ENCODE measurements at regions not wholly inside any gene's neighbourhood (a gene's known extent, or its start where the extent isn't known, plus 50 kb on each side); places are given as distances from the start of the nearest gene placed in this dataset.
A peak's percentile ranks its signal among the peaks of the same experiment; 100 is the strongest.

DNA sequence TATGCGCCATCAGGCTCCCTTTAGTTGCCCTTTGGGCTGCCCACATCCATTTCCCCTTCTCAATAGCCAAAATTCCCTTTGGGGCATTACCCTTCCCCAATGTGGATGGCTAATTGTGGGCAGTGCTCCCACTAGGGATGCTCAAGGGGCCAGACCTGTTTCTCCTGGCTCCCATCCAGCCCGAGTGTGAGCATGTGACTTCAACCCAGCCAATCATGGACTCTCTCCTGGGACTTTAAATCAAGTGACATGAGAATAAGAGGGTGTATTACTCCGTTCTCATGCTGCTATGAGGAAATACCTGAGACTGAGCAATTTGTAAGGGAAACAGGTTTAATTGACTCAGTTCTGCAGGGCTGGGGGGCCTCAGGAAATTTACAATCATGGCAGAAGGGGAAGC lies 60.9 kb upstream of the WSB1 start:
- no peaks in the 10 kb centered on the region for H4K20me1 ChIP-seq (ENCODE audit: control insufficient read depth, insufficient read depth, low read depth, low read length)

DNA sequence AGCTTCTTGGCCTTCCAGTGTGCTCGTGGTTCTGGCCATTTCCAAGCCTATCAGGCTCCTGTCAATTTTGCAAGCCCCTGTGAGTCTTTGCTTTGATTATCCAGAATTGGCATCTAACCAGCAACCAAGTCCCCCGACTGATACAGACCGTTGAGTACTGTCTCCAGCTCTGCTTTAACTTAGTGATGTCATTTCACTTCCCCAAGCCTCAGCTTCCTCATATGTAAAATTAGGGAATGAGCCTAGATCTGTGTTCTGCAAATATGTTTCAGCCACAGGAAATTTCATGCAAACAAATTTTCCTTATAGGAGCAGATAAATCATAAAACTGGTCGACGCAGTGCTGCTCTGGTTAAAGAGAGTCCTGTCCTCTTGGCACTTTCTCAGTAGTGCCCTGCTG lies 60.1 kb upstream of the WSB1 start:
- no peaks in the 10 kb centered on the region for H3F3A ChIP-seq (ENCODE audit: control insufficient read depth, insufficient read depth)
- H3K9me2 ChIP-seq (replicated peaks; ENCODE audit: control insufficient read depth, low read length), result no peaks in the 10 kb centered on the region
- H3K4me2 ChIP-seq (ENCODE audit: low read length), result no peak overlapping the region
- no peak overlapping the region for H3K4me3 ChIP-seq (ENCODE audit: low read length)
- H3K9me3 ChIP-seq (ENCODE audit: control insufficient read depth, insufficient read depth, low read length), result no peaks in the 10 kb centered on the region
- no peaks in the 10 kb centered on the region for H3K36me3 ChIP-seq (ENCODE audit: control insufficient read depth, low read length)
- no peaks in the 10 kb centered on the region for H3K27me3 ChIP-seq (ENCODE audit: control insufficient read depth, low read length)
- no peaks in the 10 kb centered on the region for H3K79me2 ChIP-seq (ENCODE audit: control insufficient read depth, low read length)
- H4K20me1 ChIP-seq (ENCODE audit: control insufficient read depth, insufficient read depth, low read depth, low read length), result no peaks in the 10 kb centered on the region
- no peak for TF ChIP-seq EZH2phosphoT487 (IDR thresholded peaks at IDR 0.05; ENCODE audit: borderline replicate concordance, low read length)
- TF ChIP-seq, protein P1, sequence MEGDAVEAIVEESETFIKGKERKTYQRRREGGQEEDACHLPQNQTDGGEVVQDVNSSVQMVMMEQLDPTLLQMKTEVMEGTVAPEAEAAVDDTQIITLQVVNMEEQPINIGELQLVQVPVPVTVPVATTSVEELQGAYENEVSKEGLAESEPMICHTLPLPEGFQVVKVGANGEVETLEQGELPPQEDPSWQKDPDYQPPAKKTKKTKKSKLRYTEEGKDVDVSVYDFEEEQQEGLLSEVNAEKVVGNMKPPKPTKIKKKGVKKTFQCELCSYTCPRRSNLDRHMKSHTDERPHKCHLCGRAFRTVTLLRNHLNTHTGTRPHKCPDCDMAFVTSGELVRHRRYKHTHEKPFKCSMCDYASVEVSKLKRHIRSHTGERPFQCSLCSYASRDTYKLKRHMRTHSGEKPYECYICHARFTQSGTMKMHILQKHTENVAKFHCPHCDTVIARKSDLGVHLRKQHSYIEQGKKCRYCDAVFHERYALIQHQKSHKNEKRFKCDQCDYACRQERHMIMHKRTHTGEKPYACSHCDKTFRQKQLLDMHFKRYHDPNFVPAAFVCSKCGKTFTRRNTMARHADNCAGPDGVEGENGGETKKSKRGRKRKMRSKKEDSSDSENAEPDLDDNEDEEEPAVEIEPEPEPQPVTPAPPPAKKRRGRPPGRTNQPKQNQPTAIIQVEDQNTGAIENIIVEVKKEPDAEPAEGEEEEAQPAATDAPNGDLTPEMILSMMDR (IDR thresholded peaks at IDR 0.05; ENCODE audit: low read depth, low read length, poor library complexity, severe bottlenecking), result no peak
- no peak overlapping the region for H3K27ac ChIP-seq (ENCODE audit: low read depth, low read length)
- H3K4me1 ChIP-seq (ENCODE audit: control insufficient read depth, low read length), result peaks cover 5% of the 10 kb centered on the region

More for the DNA sequence above, 60.9 kb upstream of the WSB1 start:
- Histone ChIP-seq H3K4me2 (ENCODE audit: low read length) (no peak overlapping the region), H3K27me3 (ENCODE audit: control insufficient read depth, low read length) (no peaks in the 10 kb centered on the region), H3K9me2 (replicated peaks; ENCODE audit: control insufficient read depth, low read length) (no peaks in the 10 kb centered on the region), H3K4me3 (ENCODE audit: low read length) (no peak overlapping the region), H3F3A (ENCODE audit: control insufficient read depth, insufficient read depth) (no peaks in the 10 kb centered on the region), H3K27ac (ENCODE audit: low read depth, low read length) (no peak overlapping the region), H3K79me2 (ENCODE audit: control insufficient read depth, low read length) (no peaks in the 10 kb centered on the region), H3K4me1 (ENCODE audit: control insufficient read depth, low read length) (peaks cover 3% of the 10 kb centered on the region; the same call in 1 of the 2 replicates), H3K36me3 (ENCODE audit: control insufficient read depth, low read length) (no peaks in the 10 kb centered on the region), H3K9me3 (ENCODE audit: control insufficient read depth, insufficient read depth, low read length) (no peaks in the 10 kb centered on the region)
- TF ChIP-seq EZH2phosphoT487 (IDR thresholded peaks at IDR 0.05; ENCODE audit: borderline replicate concordance, low read length), result no peak
- TF ChIP-seq, protein P1 (IDR thresholded peaks at IDR 0.05; ENCODE audit: low read depth, low read length, poor library complexity, severe bottlenecking), result no peak

DNA sequence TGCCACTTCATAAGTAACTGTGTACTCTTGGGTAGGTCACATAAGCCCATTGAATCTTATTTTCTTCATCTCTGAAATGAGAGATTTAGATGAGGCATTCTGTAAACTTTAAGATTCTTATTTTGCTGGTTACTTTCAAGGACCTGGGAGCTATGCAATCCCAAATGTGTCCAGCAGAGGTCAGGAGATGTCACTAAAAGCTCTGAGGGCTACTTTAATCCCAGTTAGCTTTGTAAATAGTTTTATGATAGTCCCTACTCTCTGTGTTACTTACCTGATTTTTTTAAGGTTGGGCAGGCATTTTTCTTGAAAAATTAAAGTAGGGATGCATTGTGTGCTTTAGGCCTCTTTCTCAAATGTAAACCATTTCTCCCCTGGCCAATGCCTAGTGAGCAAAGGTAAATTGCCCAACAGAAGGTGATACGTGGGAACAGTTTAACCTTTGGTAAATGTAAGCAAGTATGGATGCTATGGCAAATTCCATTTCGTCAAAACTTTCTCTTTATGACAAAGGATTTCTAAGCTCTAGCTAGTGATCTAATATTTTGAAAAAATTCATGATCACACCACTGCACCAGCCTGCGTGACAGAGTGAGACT lies 57.1 kb upstream of the WSB1 start:
- H3K79me2 ChIP-seq (ENCODE audit: control insufficient read depth, low read length), result no peaks in the 10 kb centered on the region
- no peaks in the 10 kb centered on the region for H3K36me3 ChIP-seq (ENCODE audit: control insufficient read depth, low read length)
- no peaks in the 10 kb centered on the region for H3K27me3 ChIP-seq (ENCODE audit: control insufficient read depth, low read length)
- no peak overlapping the region for H3K4me2 ChIP-seq (ENCODE audit: low read length)
- no peak overlapping the region for H3K4me3 ChIP-seq (ENCODE audit: low read length)
- H3K27ac ChIP-seq (ENCODE audit: low read depth, low read length), result no peak overlapping the region
- TF ChIP-seq, protein P1 (IDR thresholded peaks at IDR 0.05; ENCODE audit: low read depth, low read length, poor library complexity, severe bottlenecking), result peak; percentile 88
- TF ChIP-seq EZH2phosphoT487 (IDR thresholded peaks at IDR 0.05; ENCODE audit: borderline replicate concordance, low read length), result no peak
- H3F3A ChIP-seq (ENCODE audit: control insufficient read depth, insufficient read depth), result no peaks in the 10 kb centered on the region
- no peaks in the 10 kb centered on the region for H4K20me1 ChIP-seq (ENCODE audit: control insufficient read depth, insufficient read depth, low read depth, low read length)
- H3K4me1 ChIP-seq (ENCODE audit: control insufficient read depth, low read length), result peaks cover 12% of the 10 kb centered on the region
- no peaks in the 10 kb centered on the region for H3K9me3 ChIP-seq (ENCODE audit: control insufficient read depth, insufficient read depth, low read length)
- H3K9me2 ChIP-seq (replicated peaks; ENCODE audit: control insufficient read depth, low read length), result no peaks in the 10 kb centered on the region
